ENCODE measurements at regions not wholly inside any gene's neighbourhood (a gene's known extent, or its start where the extent isn't known, plus 50 kb on each side); places are given as distances from the start of the nearest gene placed in this dataset.

- Mint-ChIP-seq H3K27ac (no peak overlapping the region), H3K27me3 (no peaks in the 10 kb centered on the region), H3K4me3 (no peak overlapping the region), H3K36me3 (no peaks in the 10 kb centered on the region), H3K4me1 (ENCODE audit: low read depth in 2 of 2) (no peaks in the 10 kb centered on the region), H3K9me3 (peaks cover 18% of the 10 kb centered on the region)
- DNase-seq (ENCODE audit: low spot score) (no peak), ATAC-seq (no peak)
These were observed 514.6 kb upstream of the ADAMTS9 start for GRCh38 chr3:65202395-65202794.

DNA sequence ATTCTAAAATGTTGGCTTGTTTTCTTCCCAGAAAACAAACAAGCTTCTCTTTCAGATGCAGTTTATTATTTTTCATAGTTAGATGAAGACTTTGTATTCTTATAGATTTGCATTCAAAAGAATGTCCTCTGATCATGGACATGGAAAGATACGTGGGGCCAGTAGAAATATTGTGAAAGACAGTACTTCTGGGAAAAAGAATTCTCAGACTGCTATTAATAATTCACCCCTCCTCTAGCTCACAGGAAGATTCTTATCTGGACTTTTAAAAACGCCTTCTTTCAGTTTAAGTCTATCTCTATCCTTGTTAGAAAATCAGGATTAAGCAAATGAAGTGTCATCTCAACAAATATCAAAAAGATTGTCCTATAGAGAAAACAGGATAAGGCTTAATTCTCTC lies 514.1 kb upstream of the ADAMTS9 start:
- no peak overlapping the region for H3K27ac Mint-ChIP-seq
- ATAC-seq = no peak
- no peak overlapping the region for H3K4me3 Mint-ChIP-seq
- peaks cover 18% of the 10 kb centered on the region for H3K9me3 Mint-ChIP-seq
- no peaks in the 10 kb centered on the region for H3K27me3 Mint-ChIP-seq
- DNase-seq (ENCODE audit: low spot score) = no peak
- H3K4me1 Mint-ChIP-seq (ENCODE audit: low read depth in 2 of 2) = no peaks in the 10 kb centered on the region
- H3K36me3 Mint-ChIP-seq = no peaks in the 10 kb centered on the region

DNA sequence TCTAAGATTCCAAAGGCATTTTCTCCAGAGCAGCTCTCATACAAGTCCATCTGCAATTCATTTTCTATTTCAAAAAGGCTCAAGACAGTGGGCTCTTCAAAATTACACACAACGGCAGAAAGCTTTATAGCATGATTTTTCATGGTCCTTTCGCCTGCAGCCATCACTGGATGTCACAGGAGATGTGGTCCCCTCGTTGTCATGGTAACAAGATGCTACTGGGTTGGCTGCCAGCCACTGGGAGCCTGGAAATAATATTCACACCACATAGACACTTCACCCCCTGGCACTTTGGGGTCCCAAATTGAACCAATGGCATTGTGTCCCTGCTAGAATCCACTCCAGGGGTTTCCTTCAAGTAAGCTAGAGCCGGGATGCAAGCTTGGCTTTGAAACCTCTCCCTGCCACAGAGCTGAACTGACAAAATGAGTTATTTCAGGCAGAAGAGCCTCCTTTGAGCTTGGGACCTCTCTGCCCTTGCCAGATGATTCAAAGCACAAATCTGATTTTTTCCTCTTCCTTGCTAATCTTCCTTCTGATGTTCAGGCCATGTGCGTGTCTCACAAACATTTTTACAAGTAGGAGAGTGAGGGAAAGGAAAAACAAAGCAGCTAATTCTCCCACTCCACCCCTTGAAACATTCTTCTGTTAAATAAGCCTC lies 512.6 kb upstream of the ADAMTS9 start:
- no peaks in the 10 kb centered on the region for H3K36me3 Mint-ChIP-seq
- no peak overlapping the region for H3K27ac Mint-ChIP-seq
- H3K27me3 Mint-ChIP-seq = no peaks in the 10 kb centered on the region
- no peak for ATAC-seq
- H3K4me3 Mint-ChIP-seq = no peak overlapping the region
- no peak for DNase-seq (ENCODE audit: low spot score)
- H3K9me3 Mint-ChIP-seq = peaks cover 16% of the 10 kb centered on the region
- no peaks in the 10 kb centered on the region for H3K4me1 Mint-ChIP-seq (ENCODE audit: low read depth in 2 of 2)

DNA sequence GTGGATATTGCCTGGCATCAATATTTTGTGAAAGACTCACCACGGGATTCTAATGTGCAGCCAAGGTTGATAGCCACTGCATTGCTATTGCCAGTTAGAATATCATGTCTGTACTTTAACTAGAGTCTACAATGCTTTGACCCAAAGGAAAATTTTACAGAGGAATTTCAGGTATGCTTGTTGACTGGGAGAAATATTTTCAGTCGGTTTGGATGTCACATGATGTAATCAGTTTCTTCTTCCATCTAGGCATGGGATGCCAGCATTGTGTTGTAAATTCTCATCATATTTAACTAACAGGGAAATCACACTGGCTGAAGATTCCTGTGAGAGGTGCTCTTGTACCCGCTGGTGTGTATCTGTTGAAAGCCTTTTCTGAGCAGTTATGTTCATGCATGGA lies 508.9 kb upstream of the ADAMTS9 start:
- H3K27ac Mint-ChIP-seq = no peak overlapping the region
- no peaks in the 10 kb centered on the region for H3K36me3 Mint-ChIP-seq

GRCh38 chr3:65195211-65196006 lies 507.6 kb upstream of the ADAMTS9 start:
- H3K27ac Mint-ChIP-seq = no peak overlapping the region
- H3K9me3 Mint-ChIP-seq = peaks cover 19% of the 10 kb centered on the region
- H3K36me3 Mint-ChIP-seq = no peaks in the 10 kb centered on the region
- H3K4me1 Mint-ChIP-seq (ENCODE audit: low read depth in 2 of 2) = no peaks in the 10 kb centered on the region
- no peak overlapping the region for H3K4me3 Mint-ChIP-seq
- no peak for ATAC-seq
- no peaks in the 10 kb centered on the region for H3K27me3 Mint-ChIP-seq
- no peak for DNase-seq (ENCODE audit: low spot score)

More for the DNA sequence above, 508.9 kb upstream of the ADAMTS9 start:
- no peak for ATAC-seq
- no peaks in the 10 kb centered on the region for H3K27me3 Mint-ChIP-seq
- no peaks in the 10 kb centered on the region for H3K4me1 Mint-ChIP-seq (ENCODE audit: low read depth in 2 of 2)
- H3K4me3 Mint-ChIP-seq = no peak overlapping the region
- H3K9me3 Mint-ChIP-seq = peaks cover 12% of the 10 kb centered on the region
- DNase-seq (ENCODE audit: low spot score) = no peak

DNA sequence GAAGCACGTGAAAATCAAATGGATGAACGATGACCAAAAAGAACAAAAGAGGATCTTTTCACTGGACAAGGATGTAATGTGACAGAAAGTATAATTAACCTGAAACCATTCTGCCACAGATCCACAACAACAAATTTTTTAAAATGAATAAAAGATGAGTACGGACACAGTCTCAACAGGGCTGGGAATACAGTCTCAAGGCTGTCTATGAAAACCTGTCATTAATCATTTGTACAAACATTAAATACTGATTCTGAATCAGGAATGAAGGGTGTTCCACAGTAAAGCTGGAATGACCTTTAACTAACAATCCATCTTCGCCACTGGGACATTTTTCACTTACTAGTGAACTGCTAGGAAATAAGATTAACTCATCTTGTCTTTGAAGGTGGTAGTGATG lies 506.9 kb upstream of the ADAMTS9 start:
- ATAC-seq = no peak
- DNase-seq (ENCODE audit: low spot score) = no peak
- H3K9me3 Mint-ChIP-seq = peaks cover 22% of the 10 kb centered on the region
- H3K36me3 Mint-ChIP-seq = no peaks in the 10 kb centered on the region
- no peaks in the 10 kb centered on the region for H3K27me3 Mint-ChIP-seq
- H3K4me3 Mint-ChIP-seq = no peak overlapping the region
- no peaks in the 10 kb centered on the region for H3K4me1 Mint-ChIP-seq (ENCODE audit: low read depth in 2 of 2)
- H3K27ac Mint-ChIP-seq = no peak overlapping the region

DNA sequence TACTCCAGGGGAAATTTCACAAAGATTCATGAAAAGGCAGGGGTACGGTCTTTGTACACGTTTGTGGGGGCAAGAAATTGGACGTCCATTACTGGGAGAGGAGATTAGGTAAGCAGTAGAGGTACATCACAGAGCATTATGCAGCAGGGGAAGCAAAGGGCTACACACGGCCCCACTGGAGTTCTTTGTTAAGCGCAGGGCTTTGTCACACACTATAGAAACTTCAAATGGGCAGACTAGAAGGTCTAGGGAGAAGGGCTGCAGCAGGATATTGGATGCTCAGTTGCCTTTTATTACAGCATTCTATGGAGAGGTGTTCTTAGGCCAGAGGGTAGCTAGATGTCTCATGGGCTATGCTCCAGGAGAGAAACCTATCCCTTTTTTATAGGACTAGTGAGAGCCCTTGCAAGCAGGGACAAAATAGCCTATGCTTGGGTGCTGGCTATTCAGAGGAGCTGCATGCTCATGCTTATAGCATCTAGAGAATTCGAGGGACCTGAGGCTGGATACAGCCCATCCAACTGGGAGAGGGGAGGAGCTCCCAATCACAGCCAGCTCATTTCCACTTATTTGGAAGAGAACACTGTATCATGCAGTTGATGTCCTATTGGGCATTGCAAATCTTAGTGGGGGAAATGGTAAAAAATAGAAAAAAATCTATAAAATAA lies 506.4 kb upstream of the ADAMTS9 start:
- ATAC-seq (no peak), DNase-seq (ENCODE audit: low spot score) (no peak)
- no peak overlapping the region for H3K27ac Mint-ChIP-seq
- H3K27me3 Mint-ChIP-seq = no peaks in the 10 kb centered on the region
- H3K36me3 Mint-ChIP-seq = no peaks in the 10 kb centered on the region
- H3K4me1 Mint-ChIP-seq (ENCODE audit: low read depth in 2 of 2) = no peaks in the 10 kb centered on the region
- peaks cover 22% of the 10 kb centered on the region for H3K9me3 Mint-ChIP-seq
- H3K4me3 Mint-ChIP-seq = no peak overlapping the region

DNA sequence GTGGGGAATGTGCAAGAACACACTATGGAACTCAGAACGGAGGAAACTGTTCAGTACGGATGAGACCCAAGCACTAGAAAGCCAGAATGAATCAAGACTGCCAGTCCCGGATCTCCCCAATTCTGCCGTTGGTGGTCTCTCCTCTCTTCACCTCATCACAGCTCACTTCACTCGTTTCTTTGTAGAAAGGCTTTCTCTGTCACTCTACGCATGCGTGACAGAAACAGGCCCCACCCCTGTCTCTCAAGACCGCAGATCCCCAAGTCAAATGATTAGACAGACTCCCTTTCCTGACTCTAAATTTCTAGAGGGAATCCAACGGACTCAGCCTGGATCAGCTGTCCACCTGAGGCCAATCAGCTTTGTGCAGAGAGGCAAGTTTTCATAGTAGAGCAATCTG lies 505.7 kb upstream of the ADAMTS9 start:
- H3K36me3 Mint-ChIP-seq = no peaks in the 10 kb centered on the region
- no peak for ATAC-seq
- no peaks in the 10 kb centered on the region for H3K27me3 Mint-ChIP-seq
- H3K4me1 Mint-ChIP-seq (ENCODE audit: low read depth in 2 of 2) = no peaks in the 10 kb centered on the region
- H3K9me3 Mint-ChIP-seq = peaks cover 22% of the 10 kb centered on the region
- H3K27ac Mint-ChIP-seq = no peak overlapping the region
- DNase-seq (ENCODE audit: low spot score) = no peak
- no peak overlapping the region for H3K4me3 Mint-ChIP-seq

GRCh38 chr3:65190111-65190510 lies 502.3 kb upstream of the ADAMTS9 start:
- DNase-seq (ENCODE audit: low spot score) = no peak
- Mint-ChIP-seq H3K9me3 (peaks cover 22% of the 10 kb centered on the region), H3K36me3 (no peaks in the 10 kb centered on the region), H3K27ac (no peak overlapping the region), H3K27me3 (no peaks in the 10 kb centered on the region), H3K4me1 (ENCODE audit: low read depth in 2 of 2) (no peaks in the 10 kb centered on the region), H3K4me3 (no peak overlapping the region)
- no peak for ATAC-seq

GRCh38 chr3:65186268-65186667 lies 498.5 kb upstream of the ADAMTS9 start:
- no peaks in the 10 kb centered on the region for H3K27me3 Mint-ChIP-seq
- no peak for DNase-seq (ENCODE audit: low spot score)
- ATAC-seq = no peak
- no peak overlapping the region for H3K27ac Mint-ChIP-seq
- H3K9me3 Mint-ChIP-seq = peaks cover 28% of the 10 kb centered on the region
- H3K4me1 Mint-ChIP-seq (ENCODE audit: low read depth in 2 of 2) = no peaks in the 10 kb centered on the region
- H3K4me3 Mint-ChIP-seq = no peak overlapping the region
- H3K36me3 Mint-ChIP-seq = no peaks in the 10 kb centered on the region

GRCh38 chr3:65182682-65183081 lies 494.9 kb upstream of the ADAMTS9 start:
- Mint-ChIP-seq H3K4me1 (ENCODE audit: low read depth in 2 of 2) (no peaks in the 10 kb centered on the region), H3K4me3 (no peak overlapping the region), H3K27ac (no peak overlapping the region), H3K27me3 (no peaks in the 10 kb centered on the region), H3K9me3 (peaks cover 22% of the 10 kb centered on the region), H3K36me3 (no peaks in the 10 kb centered on the region)
- ATAC-seq = no peak
- DNase-seq (ENCODE audit: low spot score) = no peak

DNA sequence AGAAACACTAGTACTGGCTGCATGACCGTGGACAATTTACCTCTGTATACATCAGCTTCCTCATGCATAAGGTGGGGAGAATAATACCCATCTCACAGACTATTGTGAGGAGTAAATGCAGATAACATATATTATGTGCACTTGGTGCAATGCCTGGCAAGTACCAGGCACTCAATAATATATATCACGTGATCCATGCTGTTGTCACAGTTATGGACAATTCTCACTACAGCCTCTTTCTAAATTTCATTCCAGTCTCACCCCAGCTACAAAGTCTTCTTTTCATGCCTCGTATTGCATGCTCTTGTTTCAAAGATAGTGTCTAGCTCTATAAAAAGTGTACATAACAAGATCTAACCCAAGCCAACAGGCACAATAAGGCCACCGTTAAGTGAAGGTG lies 494.3 kb upstream of the ADAMTS9 start:
- Mint-ChIP-seq H3K4me1 (ENCODE audit: low read depth in 2 of 2) (no peaks in the 10 kb centered on the region), H3K27ac (no peak overlapping the region), H3K9me3 (peaks cover 22% of the 10 kb centered on the region), H3K27me3 (no peaks in the 10 kb centered on the region), H3K36me3 (no peaks in the 10 kb centered on the region), H3K4me3 (no peak overlapping the region)
- ATAC-seq (no peak), DNase-seq (ENCODE audit: low spot score) (no peak)

DNA sequence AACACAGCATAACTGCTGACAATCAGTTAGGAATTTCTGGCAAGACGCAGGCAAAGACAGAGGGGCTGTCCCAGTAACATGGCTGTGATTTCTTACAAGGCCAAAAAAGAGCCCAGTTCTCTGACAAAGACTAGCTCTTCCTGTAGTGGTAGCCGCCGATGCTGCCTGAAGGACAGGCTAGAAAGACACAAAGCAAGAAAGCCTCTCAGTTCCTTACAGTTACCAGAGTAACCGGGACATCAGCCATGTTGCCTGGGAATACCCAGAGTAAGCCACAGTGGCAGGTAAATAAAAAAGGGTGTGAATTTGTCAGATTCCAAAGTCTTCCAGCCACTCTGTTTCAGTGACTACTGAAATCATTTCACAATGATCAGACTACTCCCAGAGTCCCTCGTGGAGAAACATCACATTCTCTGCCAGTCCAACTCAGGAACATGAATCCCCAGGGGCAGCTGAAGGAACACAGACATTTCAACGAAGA lies 493.6 kb upstream of the ADAMTS9 start:
- Mint-ChIP-seq H3K4me1 (ENCODE audit: low read depth in 2 of 2) (no peaks in the 10 kb centered on the region), H3K9me3 (peaks cover 18% of the 10 kb centered on the region), H3K4me3 (no peak overlapping the region), H3K27ac (no peak overlapping the region), H3K27me3 (no peaks in the 10 kb centered on the region), H3K36me3 (no peaks in the 10 kb centered on the region)
- ATAC-seq (no peak), DNase-seq (ENCODE audit: low spot score) (no peak)

DNA sequence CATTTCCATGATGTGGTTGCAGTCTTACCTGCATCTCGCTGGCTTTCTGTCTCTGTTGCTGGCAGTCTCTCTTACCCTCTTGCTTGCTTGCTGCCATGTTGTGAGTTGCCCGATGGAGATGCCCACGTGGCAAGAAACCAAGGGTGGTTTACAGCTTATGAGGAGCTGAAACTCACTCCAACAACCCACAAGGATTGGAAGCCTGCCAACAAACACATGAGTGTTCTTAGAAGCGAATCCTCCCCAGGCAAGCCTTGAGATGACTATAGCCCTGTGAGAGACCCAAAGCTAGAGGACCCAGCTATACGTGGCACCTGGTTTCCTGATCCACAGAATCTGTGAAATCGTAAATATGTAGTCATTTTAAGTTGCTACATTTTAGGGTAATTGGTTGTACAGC lies 490.9 kb upstream of the ADAMTS9 start:
- Mint-ChIP-seq H3K27ac (no peak overlapping the region), H3K36me3 (no peaks in the 10 kb centered on the region), H3K4me1 (ENCODE audit: low read depth in 2 of 2) (no peaks in the 10 kb centered on the region), H3K4me3 (no peak overlapping the region), H3K27me3 (no peaks in the 10 kb centered on the region), H3K9me3 (peaks cover 13% of the 10 kb centered on the region)
- DNase-seq (ENCODE audit: low spot score) = no peak
- ATAC-seq = no peak

Data from natural killer cell treated with Interleukin-12 subunit alpha and Interleukin-12 subunit beta and Interleukin-15 and Interleukin-18, amount 100 ng/mL, for 72 hours (primary cell).